ENCODE measurements at regions not wholly inside any gene's neighbourhood (a gene's known extent, or its start where the extent isn't known, plus 50 kb on each side); places are given as distances from the start of the nearest gene placed in this dataset.
A peak's percentile ranks its signal among the peaks of the same experiment; 100 is the strongest.

DNA sequence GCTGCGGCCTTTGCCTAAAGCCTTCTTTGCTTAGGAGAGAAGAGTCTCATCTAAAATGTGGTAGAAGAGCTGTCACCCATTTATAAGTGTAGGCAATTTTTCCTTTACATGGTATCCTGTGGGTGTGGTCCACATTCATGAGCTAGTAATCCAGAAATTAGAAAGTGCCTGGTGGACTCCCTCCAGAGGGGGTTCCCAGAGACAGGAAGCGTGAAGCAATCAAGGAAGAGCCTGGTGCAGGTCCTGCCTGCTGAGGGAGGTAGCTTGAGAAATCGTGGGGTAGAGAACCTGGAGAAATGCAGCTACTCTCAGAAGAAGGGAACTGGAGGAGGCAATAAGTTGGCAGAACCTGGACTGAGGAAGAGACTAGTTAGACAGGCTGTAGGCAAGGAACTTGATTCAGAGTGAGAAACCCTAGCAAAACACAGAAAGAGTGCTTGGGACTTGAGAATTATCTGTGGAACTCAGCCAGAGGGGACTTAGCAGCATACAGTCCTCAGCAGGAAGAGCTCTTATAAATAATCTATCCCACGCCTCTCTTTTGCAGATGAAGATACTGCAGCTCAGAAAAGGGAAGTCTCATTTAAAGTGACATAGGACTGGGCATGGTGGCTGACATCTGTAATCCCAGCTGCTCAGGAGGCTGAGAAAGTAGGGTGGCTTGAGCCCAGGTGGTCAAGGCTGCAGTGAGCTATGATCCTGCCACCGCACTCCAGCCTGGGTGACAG is 182.4 kb upstream of the CCND2 start:
- no peaks in the 10 kb centered on the region for H3K4me1 ChIP-seq (ENCODE audit: control insufficient read depth in 2 of 2, insufficient read depth in 1 of 2, low read depth in 1 of 2, low read length in 2 of 2)
- no peaks in the 10 kb centered on the region for H3K9me3 ChIP-seq (replicated peaks in 1 of 2; ENCODE audit: control insufficient read depth in 2 of 2, insufficient read depth in 1 of 2, low read depth in 1 of 2, low read length in 2 of 2)
- DNase-seq (ENCODE audit: low spot score): no peak
- H3K79me1 ChIP-seq (ENCODE audit: low read depth, low read length): no peaks in the 10 kb centered on the region
- H2BK12ac ChIP-seq (ENCODE audit: low read length): no peak overlapping the region
- no peak overlapping the region for H2BK5ac ChIP-seq (ENCODE audit: low read length)
- no peak overlapping the region for H3K27ac ChIP-seq (replicated peaks; ENCODE audit: low read length)
- no peaks in the 10 kb centered on the region for H3K27me3 ChIP-seq (ENCODE audit: control insufficient read depth in 3 of 3, insufficient read depth in 3 of 3, low read depth in 1 of 3, low read length in 3 of 3)
- H3K23ac ChIP-seq (ENCODE audit: low read depth, low read length, poor library complexity): no peak overlapping the region
- H3K14ac ChIP-seq (ENCODE audit: low read length): no peak overlapping the region
- no peak overlapping the region for H3K4me2 ChIP-seq (ENCODE audit: insufficient read depth, low read length, poor library complexity, severe bottlenecking)
- H2AK5ac ChIP-seq (ENCODE audit: low read depth, low read length): no peak overlapping the region
- no peaks in the 10 kb centered on the region for H3K36me3 ChIP-seq (replicated peaks in 1 of 2; ENCODE audit: control insufficient read depth in 2 of 2, insufficient read depth in 2 of 2, low read length in 2 of 2)
- no peak overlapping the region for H4K91ac ChIP-seq (ENCODE audit: low read depth, low read length, poor library complexity)
- H3K4me3 ChIP-seq (ENCODE audit: low read length in 2 of 2): no peak overlapping the region
- H3K9ac ChIP-seq (ENCODE audit: low read depth, low read length, poor library complexity): no peak overlapping the region
- H2BK120ac ChIP-seq (ENCODE audit: low read depth, low read length): no peak overlapping the region
- no peak overlapping the region for H3K4ac ChIP-seq (ENCODE audit: low read length)
- no peak overlapping the region for H2BK15ac ChIP-seq (ENCODE audit: low read length)
- H4K8ac ChIP-seq (ENCODE audit: low read depth, low read length): no peak overlapping the region
- no peak overlapping the region for H3K18ac ChIP-seq (ENCODE audit: low read length)
- no CpG with 5 or more reads among the region's 5 CpGs for WGBS, 2 donors (ENCODE audit: extremely low coverage in 2 of 2, insufficient read length in 2 of 2, insufficient replicate concordance in 1 of 2)
- H2AFZ ChIP-seq (ENCODE audit: low read length): no peak overlapping the region

DNA sequence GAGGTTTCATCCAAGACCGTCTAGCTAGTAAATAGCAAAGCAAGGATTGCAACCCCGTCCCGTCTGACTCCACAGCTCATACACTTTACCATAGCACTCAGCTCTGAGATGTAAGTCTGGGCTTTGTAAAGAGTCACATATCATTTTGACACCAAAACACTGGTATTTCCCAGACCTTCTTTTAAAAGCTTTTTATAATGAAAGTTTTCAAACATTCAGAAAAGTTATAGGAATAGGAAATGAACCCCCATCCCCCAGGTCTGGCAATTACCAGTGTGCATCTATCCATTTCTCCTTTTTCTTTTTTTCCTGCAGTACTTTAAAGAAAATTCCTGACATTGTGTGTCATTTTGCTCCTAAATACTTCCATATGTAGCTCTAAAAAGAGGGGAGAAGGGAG is 183.6 kb upstream of the CCND2 start:
- Histone ChIP-seq H3K27ac (replicated peaks; ENCODE audit: low read length) (no peak overlapping the region), H3K36me3 (replicated peaks in 1 of 2; ENCODE audit: control insufficient read depth in 2 of 2, insufficient read depth in 2 of 2, low read length in 2 of 2) (no peaks in the 10 kb centered on the region), H2BK5ac (ENCODE audit: low read length) (no peak overlapping the region), H3K4me2 (ENCODE audit: insufficient read depth, low read length, poor library complexity, severe bottlenecking) (no peak overlapping the region), H3K9ac (ENCODE audit: low read depth, low read length, poor library complexity) (no peak overlapping the region), H2BK12ac (ENCODE audit: low read length) (no peak overlapping the region), H3K27me3 (ENCODE audit: control insufficient read depth in 3 of 3, insufficient read depth in 3 of 3, low read depth in 1 of 3, low read length in 3 of 3) (no peaks in the 10 kb centered on the region), H2AK5ac (ENCODE audit: low read depth, low read length) (no peak overlapping the region), H3K79me1 (ENCODE audit: low read depth, low read length) (no peaks in the 10 kb centered on the region), H2BK120ac (ENCODE audit: low read depth, low read length) (no peak overlapping the region), H2AFZ (ENCODE audit: low read length) (no peak overlapping the region), H2BK15ac (ENCODE audit: low read length) (no peak overlapping the region), H3K23ac (ENCODE audit: low read depth, low read length, poor library complexity) (no peak overlapping the region), H3K9me3 (replicated peaks in 1 of 2; ENCODE audit: control insufficient read depth in 2 of 2, insufficient read depth in 1 of 2, low read depth in 1 of 2, low read length in 2 of 2) (no peaks in the 10 kb centered on the region), H3K4ac (ENCODE audit: low read length) (no peak overlapping the region), H4K8ac (ENCODE audit: low read depth, low read length) (no peak overlapping the region), H3K18ac (ENCODE audit: low read length) (no peak overlapping the region), H3K4me3 (ENCODE audit: low read length in 2 of 2) (no peak overlapping the region), H3K14ac (ENCODE audit: low read length) (no peak overlapping the region), H4K91ac (ENCODE audit: low read depth, low read length, poor library complexity) (no peak overlapping the region), H3K4me1 (ENCODE audit: control insufficient read depth in 2 of 2, insufficient read depth in 1 of 2, low read depth in 1 of 2, low read length in 2 of 2) (no peaks in the 10 kb centered on the region)
- WGBS, 2 donors (ENCODE audit: extremely low coverage in 2 of 2, insufficient read length in 2 of 2, insufficient replicate concordance in 1 of 2): no CpG with 5 or more reads among the region's 3 CpGs
- DNase-seq (ENCODE audit: low spot score): no peak

DNA sequence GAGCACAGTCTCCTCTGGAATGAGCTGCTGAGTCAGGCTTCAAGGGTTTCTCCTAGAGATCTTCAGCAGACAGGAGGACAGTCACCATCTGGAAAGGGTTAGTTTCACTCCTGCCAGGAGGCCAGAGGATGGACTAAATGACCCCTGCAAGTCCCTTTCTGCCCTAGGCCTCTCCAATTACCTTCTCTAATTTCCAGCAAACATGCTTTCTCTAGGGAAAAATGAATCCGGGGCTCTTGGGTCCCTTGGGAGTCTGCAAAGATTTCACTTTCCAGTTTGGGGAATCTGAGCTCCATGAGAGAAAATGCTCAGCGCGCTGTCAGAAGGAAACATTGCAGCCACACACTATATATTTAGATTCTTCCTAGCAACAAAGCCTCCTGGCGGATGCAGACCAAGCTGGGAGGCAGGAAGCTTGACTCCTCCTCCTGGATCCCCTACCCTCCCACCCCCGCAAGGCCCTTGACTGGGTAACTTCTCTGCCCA is 184.4 kb upstream of the CCND2 start:
- H3K4me1 ChIP-seq (ENCODE audit: control insufficient read depth in 2 of 2, insufficient read depth in 1 of 2, low read depth in 1 of 2, low read length in 2 of 2): no peaks in the 10 kb centered on the region
- H3K18ac ChIP-seq (ENCODE audit: low read length): no peak overlapping the region
- no peak overlapping the region for H2AK5ac ChIP-seq (ENCODE audit: low read depth, low read length)
- no peak overlapping the region for H2BK5ac ChIP-seq (ENCODE audit: low read length)
- no peak overlapping the region for H3K4me2 ChIP-seq (ENCODE audit: insufficient read depth, low read length, poor library complexity, severe bottlenecking)
- H2BK120ac ChIP-seq (ENCODE audit: low read depth, low read length): no peak overlapping the region
- no peak overlapping the region for H3K27ac ChIP-seq (replicated peaks; ENCODE audit: low read length)
- DNase-seq (ENCODE audit: low spot score): no peak
- no peaks in the 10 kb centered on the region for H3K79me1 ChIP-seq (ENCODE audit: low read depth, low read length)
- WGBS, 2 donors (ENCODE audit: extremely low coverage in 2 of 2, insufficient read length in 2 of 2, insufficient replicate concordance in 1 of 2): no CpG with 5 or more reads among the region's 5 CpGs
- H3K23ac ChIP-seq (ENCODE audit: low read depth, low read length, poor library complexity): no peak overlapping the region
- peak overlapping the region; percentile 62 for H2AFZ ChIP-seq (ENCODE audit: low read length)
- H4K8ac ChIP-seq (ENCODE audit: low read depth, low read length): no peak overlapping the region
- no peak overlapping the region for H3K9ac ChIP-seq (ENCODE audit: low read depth, low read length, poor library complexity)
- H3K36me3 ChIP-seq (replicated peaks in 1 of 2; ENCODE audit: control insufficient read depth in 2 of 2, insufficient read depth in 2 of 2, low read length in 2 of 2): no peaks in the 10 kb centered on the region
- no peak overlapping the region for H2BK12ac ChIP-seq (ENCODE audit: low read length)
- H3K4me3 ChIP-seq (ENCODE audit: low read length in 2 of 2): no peak overlapping the region
- H3K4ac ChIP-seq (ENCODE audit: low read length): no peak overlapping the region
- no peaks in the 10 kb centered on the region for H3K9me3 ChIP-seq (replicated peaks in 1 of 2; ENCODE audit: control insufficient read depth in 2 of 2, insufficient read depth in 1 of 2, low read depth in 1 of 2, low read length in 2 of 2)
- no peak overlapping the region for H2BK15ac ChIP-seq (ENCODE audit: low read length)
- no peak overlapping the region for H3K14ac ChIP-seq (ENCODE audit: low read length)
- peaks cover 0 to 3% (median 0%) of the 10 kb centered on the region in 3 experiments for H3K27me3 ChIP-seq (ENCODE audit: control insufficient read depth in 3 of 3, insufficient read depth in 3 of 3, low read depth in 1 of 3, low read length in 3 of 3)
- no peak overlapping the region for H4K91ac ChIP-seq (ENCODE audit: low read depth, low read length, poor library complexity)

DNA sequence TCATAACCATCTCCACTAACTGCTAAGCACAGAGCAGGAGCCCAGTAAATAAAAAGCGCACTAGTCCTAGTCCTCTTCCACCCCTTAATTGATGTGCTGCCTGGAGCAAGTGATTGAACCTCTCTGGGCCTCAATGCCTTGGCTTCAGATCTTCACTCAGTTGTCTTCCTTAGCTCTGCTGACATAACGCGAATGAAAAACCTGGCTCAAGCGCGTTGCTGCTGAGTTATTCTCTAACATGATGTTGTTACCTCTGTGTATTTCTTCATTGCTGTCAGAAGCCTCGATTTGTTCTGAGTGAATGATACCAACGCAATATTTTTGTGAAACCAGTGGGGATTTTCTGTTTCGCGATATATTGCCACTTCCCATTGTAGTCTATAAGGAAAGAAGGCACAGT is 185.1 kb upstream of the CCND2 start:
- H2BK120ac ChIP-seq (ENCODE audit: low read depth, low read length): no peak overlapping the region
- H3K27ac ChIP-seq (replicated peaks; ENCODE audit: low read length): no peak overlapping the region
- H3K4me1 ChIP-seq (ENCODE audit: control insufficient read depth in 2 of 2, insufficient read depth in 1 of 2, low read depth in 1 of 2, low read length in 2 of 2): no peaks in the 10 kb centered on the region
- H3K14ac ChIP-seq (ENCODE audit: low read length): no peak overlapping the region
- H3K4ac ChIP-seq (ENCODE audit: low read length): no peak overlapping the region
- DNase-seq (ENCODE audit: low spot score): no peak
- no peak overlapping the region for H2BK12ac ChIP-seq (ENCODE audit: low read length)
- H3K36me3 ChIP-seq (replicated peaks in 1 of 2; ENCODE audit: control insufficient read depth in 2 of 2, insufficient read depth in 2 of 2, low read length in 2 of 2): no peaks in the 10 kb centered on the region
- H3K27me3 ChIP-seq (ENCODE audit: control insufficient read depth in 3 of 3, insufficient read depth in 3 of 3, low read depth in 1 of 3, low read length in 3 of 3): peaks cover 0 to 8% (median 0%) of the 10 kb centered on the region in 3 experiments
- H3K23ac ChIP-seq (ENCODE audit: low read depth, low read length, poor library complexity): no peak overlapping the region
- H3K18ac ChIP-seq (ENCODE audit: low read length): no peak overlapping the region
- H3K9me3 ChIP-seq (replicated peaks in 1 of 2; ENCODE audit: control insufficient read depth in 2 of 2, insufficient read depth in 1 of 2, low read depth in 1 of 2, low read length in 2 of 2): no peaks in the 10 kb centered on the region
- H4K8ac ChIP-seq (ENCODE audit: low read depth, low read length): no peak overlapping the region
- no peak overlapping the region for H2BK15ac ChIP-seq (ENCODE audit: low read length)
- no peak overlapping the region for H3K4me3 ChIP-seq (ENCODE audit: low read length in 2 of 2)
- H4K91ac ChIP-seq (ENCODE audit: low read depth, low read length, poor library complexity): no peak overlapping the region
- no CpG with 5 or more reads among the region's 9 CpGs for WGBS, 2 donors (ENCODE audit: extremely low coverage in 2 of 2, insufficient read length in 2 of 2, insufficient replicate concordance in 1 of 2)
- no peak overlapping the region for H2BK5ac ChIP-seq (ENCODE audit: low read length)
- no peak overlapping the region for H3K4me2 ChIP-seq (ENCODE audit: insufficient read depth, low read length, poor library complexity, severe bottlenecking)
- no peak overlapping the region for H3K9ac ChIP-seq (ENCODE audit: low read depth, low read length, poor library complexity)
- no peak overlapping the region for H2AK5ac ChIP-seq (ENCODE audit: low read depth, low read length)
- no peaks in the 10 kb centered on the region for H3K79me1 ChIP-seq (ENCODE audit: low read depth, low read length)
- H2AFZ ChIP-seq (ENCODE audit: low read length): no peak overlapping the region
